ENCODE measurements at regions not wholly inside any gene's neighbourhood (a gene's known extent, or its start where the extent isn't known, plus 50 kb on each side); places are given as distances from the start of the nearest gene placed in this dataset.

- DNase-seq = no peak
Measured at GRCh38 chr12:45634273-45634917, 95.1 kb upstream of the ARID2 start.

GRCh38 chr12:45637242-45637641 is 92.3 kb upstream of the ARID2 start:
- no peak for DNase-seq

GRCh38 chr12:45637706-45638105 is 91.8 kb upstream of the ARID2 start:
- no peak for DNase-seq

- DNase-seq = no peak
Measured at GRCh38 chr12:45638386-45638785, 91.1 kb upstream of the ARID2 start.

GRCh38 chr12:45644541-45644940 is 85.0 kb upstream of the ARID2 start:
- DNase-seq = peak; percentile 89 to 90

GRCh38 chr12:45646851-45647581 is 82.5 kb upstream of the ARID2 start:
- DNase-seq = no peak

- no peak for DNase-seq
Measured at GRCh38 chr12:45648070-45648469, 81.4 kb upstream of the ARID2 start.

GRCh38 chr12:45651029-45651428 is 78.5 kb upstream of the ARID2 start:
- DNase-seq = no peak

GRCh38 chr12:45654002-45654665 is 75.4 kb upstream of the ARID2 start:
- DNase-seq = no peak

- DNase-seq = peak; percentile 41 to 71
Measured at GRCh38 chr12:45655186-45655585, 74.3 kb upstream of the ARID2 start.

- DNase-seq = peak; percentile 45 to 67
Measured at GRCh38 chr12:45655743-45656142, 73.8 kb upstream of the ARID2 start.

- peak; percentile 62 to 68 for DNase-seq
Measured at GRCh38 chr12:45658020-45658419, 71.5 kb upstream of the ARID2 start.

- peak; percentile 54 to 63 for DNase-seq
Measured at GRCh38 chr12:45660330-45660729, 69.2 kb upstream of the ARID2 start.

- DNase-seq = no peak
Measured at GRCh38 chr12:45663455-45663854, 66.1 kb upstream of the ARID2 start.

GRCh38 chr12:45665941-45666340 is 63.6 kb upstream of the ARID2 start:
- DNase-seq = no peak

- DNase-seq = no peak
Measured at GRCh38 chr12:45666396-45666795, 63.1 kb upstream of the ARID2 start.

GRCh38 chr12:45666816-45667215 is 62.7 kb upstream of the ARID2 start:
- no peak for DNase-seq

GRCh38 chr12:45667761-45668160 is 61.7 kb upstream of the ARID2 start:
- DNase-seq = no peak

GRCh38 chr12:45668641-45669040 is 60.9 kb upstream of the ARID2 start:
- no peak for DNase-seq

- no peak for DNase-seq
Measured at GRCh38 chr12:45669093-45669492, 60.4 kb upstream of the ARID2 start.

- DNase-seq = no peak
Measured at GRCh38 chr12:45669792-45670191, 59.7 kb upstream of the ARID2 start.

GRCh38 chr12:45670346-45671065 is 59.0 kb upstream of the ARID2 start:
- DNase-seq = peak; percentile 98 to 99

GRCh38 chr12:45671254-45671653 is 58.3 kb upstream of the ARID2 start:
- no peak for DNase-seq
